ENCODE measurements at regions not wholly inside any gene's neighbourhood (a gene's known extent, or its start where the extent isn't known, plus 50 kb on each side); places are given as distances from the start of the nearest gene placed in this dataset.

DNA sequence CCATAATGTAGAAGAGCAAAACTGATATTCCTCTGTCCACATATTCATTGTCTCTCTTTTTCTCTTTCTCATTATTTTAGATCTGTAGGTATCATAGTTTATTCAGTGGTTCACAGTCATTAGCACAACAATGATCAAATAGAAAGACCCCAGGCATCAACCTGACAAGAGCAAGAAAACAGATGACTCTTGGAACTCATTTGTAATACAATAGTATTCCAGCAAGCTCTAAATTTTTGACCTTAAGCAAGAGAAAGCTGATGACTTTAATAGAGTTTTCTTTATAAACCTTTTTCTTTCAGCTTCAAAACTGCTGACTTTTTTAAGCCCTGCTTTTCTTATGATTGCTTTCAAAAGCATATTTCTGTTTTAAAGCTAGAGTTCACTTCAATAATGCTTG lies 507.5 kb upstream of the SORCS1 start:
- Histone ChIP-seq H3K4me3 (replicated peaks; ENCODE audit: low read depth, low read length) (no peak overlapping the region), H3K36me3 (ENCODE audit: control insufficient read depth, insufficient read depth, low read length) (no peaks in the 10 kb centered on the region), H3K27me3 (replicated peaks; ENCODE audit: control insufficient read depth, insufficient read depth, low read length) (no peaks in the 10 kb centered on the region)
- no peak for DNase-seq (ENCODE audit: extremely low read depth, insufficient read length)
- TF ChIP-seq, protein P1, sequence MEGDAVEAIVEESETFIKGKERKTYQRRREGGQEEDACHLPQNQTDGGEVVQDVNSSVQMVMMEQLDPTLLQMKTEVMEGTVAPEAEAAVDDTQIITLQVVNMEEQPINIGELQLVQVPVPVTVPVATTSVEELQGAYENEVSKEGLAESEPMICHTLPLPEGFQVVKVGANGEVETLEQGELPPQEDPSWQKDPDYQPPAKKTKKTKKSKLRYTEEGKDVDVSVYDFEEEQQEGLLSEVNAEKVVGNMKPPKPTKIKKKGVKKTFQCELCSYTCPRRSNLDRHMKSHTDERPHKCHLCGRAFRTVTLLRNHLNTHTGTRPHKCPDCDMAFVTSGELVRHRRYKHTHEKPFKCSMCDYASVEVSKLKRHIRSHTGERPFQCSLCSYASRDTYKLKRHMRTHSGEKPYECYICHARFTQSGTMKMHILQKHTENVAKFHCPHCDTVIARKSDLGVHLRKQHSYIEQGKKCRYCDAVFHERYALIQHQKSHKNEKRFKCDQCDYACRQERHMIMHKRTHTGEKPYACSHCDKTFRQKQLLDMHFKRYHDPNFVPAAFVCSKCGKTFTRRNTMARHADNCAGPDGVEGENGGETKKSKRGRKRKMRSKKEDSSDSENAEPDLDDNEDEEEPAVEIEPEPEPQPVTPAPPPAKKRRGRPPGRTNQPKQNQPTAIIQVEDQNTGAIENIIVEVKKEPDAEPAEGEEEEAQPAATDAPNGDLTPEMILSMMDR (IDR thresholded peaks at IDR 0.05; ENCODE audit: insufficient read depth, low read length, poor library complexity, severe bottlenecking) = no peak

DNA sequence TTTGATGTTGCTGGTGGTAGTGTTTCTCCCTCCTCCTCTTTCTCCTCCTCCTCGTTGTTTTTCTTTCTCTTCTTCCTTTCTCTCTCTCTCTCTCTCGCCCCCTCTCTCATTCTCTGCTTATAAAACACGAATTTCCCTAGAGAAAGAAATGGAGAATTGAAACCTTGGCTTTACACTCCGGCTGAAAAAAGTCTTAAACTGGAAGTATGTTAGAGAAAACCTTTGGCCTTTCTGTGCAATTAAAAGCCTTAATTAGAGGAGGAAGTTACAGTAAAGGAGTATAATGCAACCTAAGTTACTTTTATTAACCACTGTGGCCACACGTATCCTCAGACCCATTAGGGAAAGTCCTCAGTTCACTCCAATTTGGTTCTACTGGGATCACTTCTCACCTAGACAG lies 501.7 kb upstream of the SORCS1 start:
- H3K36me3 ChIP-seq (ENCODE audit: control insufficient read depth, insufficient read depth, low read length) = no peaks in the 10 kb centered on the region
- H3K27me3 ChIP-seq (replicated peaks; ENCODE audit: control insufficient read depth, insufficient read depth, low read length) = no peaks in the 10 kb centered on the region
- TF ChIP-seq, protein P1 (IDR thresholded peaks at IDR 0.05; ENCODE audit: insufficient read depth, low read length, poor library complexity, severe bottlenecking) = no peak

DNA sequence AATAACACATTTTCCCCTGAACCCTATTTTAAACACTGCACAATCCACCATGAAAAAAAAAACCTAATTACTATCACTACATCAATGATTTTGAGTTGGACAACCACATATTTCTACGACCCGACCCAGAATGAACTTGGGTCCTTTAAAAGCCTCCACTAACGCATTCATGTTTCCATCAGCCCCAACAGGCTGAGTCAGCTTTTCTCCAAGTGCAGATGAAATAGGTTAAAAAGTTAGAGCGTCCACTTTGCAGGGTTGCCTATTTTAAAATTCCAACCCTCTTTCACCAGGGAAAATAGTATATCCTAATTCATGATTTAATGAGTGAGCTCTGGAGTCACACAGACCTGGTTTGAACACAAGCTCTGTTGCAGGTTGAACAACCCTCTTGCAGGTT lies 501.0 kb upstream of the SORCS1 start:
- H3K36me3 ChIP-seq (ENCODE audit: control insufficient read depth, insufficient read depth, low read length) = no peaks in the 10 kb centered on the region
- TF ChIP-seq, protein P1 (IDR thresholded peaks at IDR 0.05; ENCODE audit: insufficient read depth, low read length, poor library complexity, severe bottlenecking) = no peak
- no peak for DNase-seq (ENCODE audit: extremely low read depth, insufficient read length)
- H3K4me3 ChIP-seq (replicated peaks; ENCODE audit: low read depth, low read length) = no peak overlapping the region
- H3K27me3 ChIP-seq (replicated peaks; ENCODE audit: control insufficient read depth, insufficient read depth, low read length) = no peaks in the 10 kb centered on the region

More for the DNA sequence above, 501.7 kb upstream of the SORCS1 start:
- no peak overlapping the region for H3K4me3 ChIP-seq (replicated peaks; ENCODE audit: low read depth, low read length)
- no peak for DNase-seq (ENCODE audit: extremely low read depth, insufficient read length)

DNA sequence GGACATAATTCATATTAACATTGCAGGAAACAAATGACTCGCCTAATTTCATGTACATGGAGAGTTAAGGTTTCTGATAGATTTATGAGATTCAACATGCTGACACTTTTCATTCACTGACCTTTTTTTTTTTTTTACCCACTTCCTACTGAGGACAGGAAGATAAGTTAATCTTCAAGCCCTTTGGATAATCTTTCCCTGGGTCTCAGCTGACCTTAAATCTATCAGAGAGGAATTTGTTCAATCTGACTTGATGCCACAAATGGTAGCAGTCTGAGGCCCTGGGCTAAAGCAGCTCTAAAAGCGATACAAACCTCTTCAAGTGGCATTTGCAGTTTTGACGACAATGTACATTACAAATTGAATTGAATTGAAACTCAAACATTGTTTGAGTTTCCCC lies 493.3 kb upstream of the SORCS1 start:
- TF ChIP-seq, protein P1 (IDR thresholded peaks at IDR 0.05; ENCODE audit: insufficient read depth, low read length, poor library complexity, severe bottlenecking) = no peak
- DNase-seq (ENCODE audit: extremely low read depth, insufficient read length) = no peak
- Histone ChIP-seq H3K36me3 (ENCODE audit: control insufficient read depth, insufficient read depth, low read length) (no peaks in the 10 kb centered on the region), H3K4me3 (replicated peaks; ENCODE audit: low read depth, low read length) (no peak overlapping the region), H3K27me3 (replicated peaks; ENCODE audit: control insufficient read depth, insufficient read depth, low read length) (no peaks in the 10 kb centered on the region)

DNA sequence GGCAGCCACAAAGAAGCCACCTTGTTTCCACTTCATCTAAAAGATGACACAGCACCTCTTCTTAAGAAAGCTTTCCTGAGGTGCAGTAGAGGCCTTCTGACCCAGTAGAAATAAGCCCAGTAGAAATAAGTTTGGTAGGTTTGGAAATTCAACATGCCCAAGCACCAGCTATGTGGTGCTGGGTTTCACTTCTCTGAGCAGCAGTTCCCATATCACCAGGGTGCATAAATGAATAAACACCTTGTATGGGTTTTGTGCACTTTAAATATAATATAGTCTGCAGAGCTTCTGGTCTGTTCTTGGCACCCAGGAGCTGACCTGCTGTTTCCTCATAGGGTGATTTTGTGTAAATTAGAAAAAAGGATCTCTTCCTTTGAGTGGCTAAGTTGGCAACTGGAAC lies 492.4 kb upstream of the SORCS1 start:
- TF ChIP-seq, protein P1 (IDR thresholded peaks at IDR 0.05; ENCODE audit: insufficient read depth, low read length, poor library complexity, severe bottlenecking) = no peak
- no peak overlapping the region for H3K4me3 ChIP-seq (replicated peaks; ENCODE audit: low read depth, low read length)

DNA sequence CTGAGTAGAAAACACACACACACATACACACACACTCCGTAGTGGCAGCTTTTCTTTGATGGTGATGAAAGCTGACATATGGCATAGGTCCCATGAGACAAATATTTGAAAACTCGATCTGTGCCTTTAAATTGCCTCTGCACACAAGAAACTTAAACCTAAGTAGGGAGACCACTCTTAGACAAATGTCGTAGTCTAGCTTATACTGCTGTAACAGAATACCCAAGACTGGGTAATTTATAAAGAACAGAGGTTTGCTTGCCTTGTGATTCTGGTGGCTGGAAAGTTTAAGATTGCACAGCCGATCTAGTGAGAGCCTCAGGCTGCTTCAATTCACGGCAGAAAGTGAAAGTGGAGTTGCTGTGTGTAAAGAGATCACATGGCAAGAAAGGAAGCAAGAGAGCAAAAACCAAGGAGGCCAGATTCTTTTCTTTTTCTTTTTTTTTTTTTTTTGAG lies 489.4 kb upstream of the SORCS1 start:
- peak; percentile 16 for DNase-seq (ENCODE audit: extremely low read depth, insufficient read length)
- Histone ChIP-seq H3K36me3 (ENCODE audit: control insufficient read depth, insufficient read depth, low read length) (no peaks in the 10 kb centered on the region), H3K27me3 (replicated peaks; ENCODE audit: control insufficient read depth, insufficient read depth, low read length) (no peaks in the 10 kb centered on the region), H3K4me3 (replicated peaks; ENCODE audit: low read depth, low read length) (peak overlapping the region; percentile 48)
- TF ChIP-seq, protein P1 (IDR thresholded peaks at IDR 0.05; ENCODE audit: insufficient read depth, low read length, poor library complexity, severe bottlenecking) = no peak

More for the DNA sequence above, 492.4 kb upstream of the SORCS1 start:
- DNase-seq (ENCODE audit: extremely low read depth, insufficient read length) = no peak
- Histone ChIP-seq H3K36me3 (ENCODE audit: control insufficient read depth, insufficient read depth, low read length) (no peaks in the 10 kb centered on the region), H3K27me3 (replicated peaks; ENCODE audit: control insufficient read depth, insufficient read depth, low read length) (no peaks in the 10 kb centered on the region)

Data from GM06990 (cell line).